Astrocyte (in vitro differentiated cells and primary cell): ENCODE measurements at regions not wholly inside any gene's neighbourhood (a gene's known extent, or its start where the extent isn't known, plus 50 kb on each side); places are given as distances from the start of the nearest gene placed in this dataset.
"Not testable (repeated sequence)": the region's sequence is repeated elsewhere in the genome, so short reads cannot be mapped to it uniquely, and the experiment has no call there.

Source experiments
- CTCF ChIP-seq: IDR thresholded peaks from 2 replicates; pipeline ENCODE4 v1.5.1; 2011; ENCODE audit warnings: low read depth, mild to moderate bottlenecking, inconsistent platforms, low read length, moderate library complexity; ENCODE audit not compliant: insufficient read depth
- EZH2 ChIP-seq: IDR thresholded peaks from 2 replicates; pipeline ENCODE4 v1.6.1; 2012; ENCODE audit warnings: mild to moderate bottlenecking, low read length, inconsistent platforms; ENCODE audit not compliant: insufficient read depth

GRCh38 chr1:146656356-146657060, 281.6 kb upstream of the NBPF12 start:
- TF ChIP-seq CTCF, EZH2: not testable (repeated sequence)
